Spleen (tissue), 7 donors: ENCODE measurements at regions not wholly inside any gene's neighbourhood (a gene's known extent, or its start where the extent isn't known, plus 50 kb on each side); places are given as distances from the start of the nearest gene placed in this dataset.

Experiments
- CTCF ChIP-seq, 11 experiments: fragments of 200-600 bp in 7 of 11; fragments of 450-650 bp in 4 of 11; sonication (generic) in 4 of 11; IDR thresholded peaks in 8 of 11; conservative IDR thresholded peaks in 3 of 11; 1 replicate in 7 of 11; 2 replicates in 4 of 11; pipeline versions ENCODE4 v1.4.0 to v1.8.0; 2016 to 2021; ENCODE audit warnings: antibody characterized with exemption in 11 of 11, inconsistent platforms in 4 of 11, mild to moderate bottlenecking in 1 of 11
- POLR2A ChIP-seq, 3 donors: fragments of 450-650 bp; IDR thresholded peaks; one replicate each; pipeline ENCODE4 v1.5.1; 2017; ENCODE audit warnings: antibody characterized with exemption in 3 of 3, mild to moderate bottlenecking in 1 of 3
- POLR2AphosphoS5 ChIP-seq, 3 donors: sonication (generic); formaldehyde crosslinking; IDR thresholded peaks; one replicate each; pipeline ENCODE4 v1.5.1; 2017; ENCODE audit warnings: antibody characterized with exemption in 3 of 3
- donor health status: DM: no; HTN: no; CAD: no; lungs with moderate emphysema.
- donor health status: DM: no; HTN: no; CAD: no.
- donor health status: DM: no; HTN: no; CAD: no.

- TF ChIP-seq CTCF (IDR thresholded peaks at IDR 0.05 in 8 of 11, conservative IDR thresholded peaks at IDR 0.05 in 3 of 11) (no peak), POLR2AphosphoS5 (IDR thresholded peaks at IDR 0.05) (no peak), POLR2A (IDR thresholded peaks at IDR 0.05) (no peak)
These were observed 234.5 kb downstream of the VAPA start for GRCh38 chr18:10148189-10148929.
